ENCODE measurements at regions not wholly inside any gene's neighbourhood (a gene's known extent, or its start where the extent isn't known, plus 50 kb on each side); places are given as distances from the start of the nearest gene placed in this dataset.

- TF ChIP-seq, protein P1, sequence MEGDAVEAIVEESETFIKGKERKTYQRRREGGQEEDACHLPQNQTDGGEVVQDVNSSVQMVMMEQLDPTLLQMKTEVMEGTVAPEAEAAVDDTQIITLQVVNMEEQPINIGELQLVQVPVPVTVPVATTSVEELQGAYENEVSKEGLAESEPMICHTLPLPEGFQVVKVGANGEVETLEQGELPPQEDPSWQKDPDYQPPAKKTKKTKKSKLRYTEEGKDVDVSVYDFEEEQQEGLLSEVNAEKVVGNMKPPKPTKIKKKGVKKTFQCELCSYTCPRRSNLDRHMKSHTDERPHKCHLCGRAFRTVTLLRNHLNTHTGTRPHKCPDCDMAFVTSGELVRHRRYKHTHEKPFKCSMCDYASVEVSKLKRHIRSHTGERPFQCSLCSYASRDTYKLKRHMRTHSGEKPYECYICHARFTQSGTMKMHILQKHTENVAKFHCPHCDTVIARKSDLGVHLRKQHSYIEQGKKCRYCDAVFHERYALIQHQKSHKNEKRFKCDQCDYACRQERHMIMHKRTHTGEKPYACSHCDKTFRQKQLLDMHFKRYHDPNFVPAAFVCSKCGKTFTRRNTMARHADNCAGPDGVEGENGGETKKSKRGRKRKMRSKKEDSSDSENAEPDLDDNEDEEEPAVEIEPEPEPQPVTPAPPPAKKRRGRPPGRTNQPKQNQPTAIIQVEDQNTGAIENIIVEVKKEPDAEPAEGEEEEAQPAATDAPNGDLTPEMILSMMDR (IDR thresholded peaks at IDR 0.05): no peak
- no peak for TF ChIP-seq POLR2A (IDR thresholded peaks at IDR 0.05)
Observed at GRCh38 chr18:23354625-23355024, 98.5 kb upstream of the RIOK3 start.
